Upper lobe of left lung (tissue), 6 donors: ENCODE measurements at regions not wholly inside any gene's neighbourhood (a gene's known extent, or its start where the extent isn't known, plus 50 kb on each side); places are given as distances from the start of the nearest gene placed in this dataset.
A peak's percentile ranks its signal among the peaks of the same experiment; 100 is the strongest.

ENCODE experiments used
- ATAC-seq, 2 donors: fragments of 200-7000 bp; cut with Tn5 transposase; one replicate each; pipeline ENCODE4 v1.9.1; 2022; ENCODE audit warnings: mild to moderate bottlenecking in 2 of 2, moderate library complexity in 2 of 2; ENCODE audit not compliant: low FRiP score in 2 of 2
- DNase-seq, 2 donors: peaks; one replicate each; pipeline ENCODE4 v3.0.0-alpha.2; 2019 to 2020
- H3K27ac ChIP-seq, 4 donors: fragments of 200-600 bp; sonication (generic); one replicate each; pipeline ENCODE4 v1.5.1; 2016 to 2019
- H3K27me3 ChIP-seq, 4 donors: fragments of 200-600 bp; sonication (generic); one replicate each; pipeline ENCODE4 v1.5.1; 2017 to 2019
- H3K36me3 ChIP-seq, 4 donors: fragments of 200-600 bp; sonication (generic); one replicate each; pipeline ENCODE4 v1.5.1; 2016 to 2019
- H3K4me1 ChIP-seq, 4 donors: fragments of 200-600 bp; sonication (generic); one replicate each; pipeline ENCODE4 v1.5.1; 2018 to 2019
- H3K4me3 ChIP-seq, 4 donors: fragments of 200-600 bp; sonication (generic); one replicate each; pipeline ENCODE4 v1.5.1; 2017 to 2019; ENCODE audit warnings: mild to moderate bottlenecking in 2 of 4, moderate library complexity in 1 of 4
- H3K9me3 ChIP-seq, 4 donors: fragments of 200-600 bp; sonication (generic); one replicate each; pipeline ENCODE4 v1.5.1; 2018 to 2019
- CTCF ChIP-seq, 6 experiments: fragments of 450-650 bp in 4 of 6; fragments of 200-600 bp in 2 of 6; sonication (generic) in 2 of 6; IDR thresholded peaks; one replicate each; pipeline ENCODE4 v1.5.1; 2016 to 2019; ENCODE audit warnings: antibody characterized with exemption in 6 of 6
- EP300 ChIP-seq, 4 donors: sonication (generic); formaldehyde crosslinking; IDR thresholded peaks; one replicate each; pipeline ENCODE4 v1.5.1; 2017; ENCODE audit warnings: antibody characterized with exemption in 4 of 4, control low read depth in 2 of 4
- POLR2A ChIP-seq, 4 donors: fragments of 450-650 bp; IDR thresholded peaks; one replicate each; pipeline ENCODE4 v1.5.1; 2016 to 2017; ENCODE audit warnings: antibody characterized with exemption in 4 of 4, mild to moderate bottlenecking in 2 of 4
- POLR2AphosphoS5 ChIP-seq, 2 donors: sonication (generic); formaldehyde crosslinking; IDR thresholded peaks; one replicate each; pipeline ENCODE4 v1.5.1; 2017; ENCODE audit warnings: antibody characterized with exemption in 2 of 2
- WGBS, 2 donors: methylation state at CpG; one replicate each; pipeline ENCODE4 v1.1.5; 2017 to 2018; 5-methylcytosine and 5-hydroxymethylcytosine counted together
- donor health status: DM: no; HTN: no; CAD: no; lungs with moderate emphysema.
- donor health status: DM: no; HTN: yes; CAD: no; lungs with severe emphysema.

GRCh38 chr2:196289000-196289399, 117.6 kb upstream of the STK17B start:
- DNase-seq (no peak), ATAC-seq (no peak)
- TF ChIP-seq CTCF (IDR thresholded peaks at IDR 0.05): no peak
- TF ChIP-seq POLR2AphosphoS5 (IDR thresholded peaks at IDR 0.05): no peak
- no peak for TF ChIP-seq POLR2A (IDR thresholded peaks at IDR 0.05)
- TF ChIP-seq EP300 (IDR thresholded peaks at IDR 0.05): no peak
- peaks cover 19 to 30% (median 23%) of the 10 kb centered on the region in 4 donors for H3K4me1 ChIP-seq
- peak overlapping the region in 1 of 4 donors; percentile 35 for H3K27ac ChIP-seq
- peaks cover 0 to 21% (median 0%) of the 10 kb centered on the region in 4 donors for H3K36me3 ChIP-seq
- no peaks in the 10 kb centered on the region for H3K9me3 ChIP-seq
- H3K4me3 ChIP-seq: no peak overlapping the region
- no peaks in the 10 kb centered on the region for H3K27me3 ChIP-seq
- WGBS, 2 donors: 38 to 40% methylated on average over 2 of the region's 2 CpGs

DNA sequence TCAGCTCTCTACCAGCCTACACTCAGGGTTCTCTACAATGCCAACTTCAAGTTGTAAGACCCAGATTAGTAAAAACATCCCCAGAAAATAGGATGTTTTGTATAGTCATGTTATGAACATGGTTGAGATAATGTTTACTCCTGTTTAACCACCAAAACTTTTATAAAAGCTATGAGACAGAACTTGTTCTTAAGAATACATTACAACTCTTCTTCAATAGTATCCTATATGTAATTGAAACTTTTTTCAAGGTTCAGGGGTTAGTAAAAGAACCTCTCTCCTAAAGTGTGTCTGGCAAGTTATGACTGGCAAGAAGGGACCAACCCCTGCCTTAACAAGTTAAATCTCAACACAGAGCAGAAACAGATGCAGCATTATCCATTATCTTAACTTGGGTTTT, 118.8 kb upstream of the STK17B start:
- Histone ChIP-seq H3K9me3 (no peaks in the 10 kb centered on the region), H3K36me3 (peaks cover 0 to 21% (median 0%) of the 10 kb centered on the region in 4 donors), H3K27ac (peak overlapping the region in 1 of 4 donors; percentile 11), H3K4me3 (no peak overlapping the region), H3K4me1 (peaks cover 11 to 21% (median 15%) of the 10 kb centered on the region in 4 donors), H3K27me3 (no peaks in the 10 kb centered on the region)
- ATAC-seq (no peak), DNase-seq (no peak)
- TF ChIP-seq POLR2A (IDR thresholded peaks at IDR 0.05) (no peak), POLR2AphosphoS5 (IDR thresholded peaks at IDR 0.05) (no peak), EP300 (IDR thresholded peaks at IDR 0.05) (no peak), CTCF (IDR thresholded peaks at IDR 0.05) (no peak)

GRCh38 chr2:196290569-196290968, 119.2 kb upstream of the STK17B start:
- Histone ChIP-seq H3K36me3 (peaks cover 0 to 21% (median 0%) of the 10 kb centered on the region in 4 donors), H3K27ac (peak overlapping the region in 1 of 4 donors; percentile 11), H3K9me3 (no peaks in the 10 kb centered on the region), H3K27me3 (no peaks in the 10 kb centered on the region), H3K4me3 (no peak overlapping the region), H3K4me1 (peaks cover 10 to 16% (median 11%) of the 10 kb centered on the region in 4 donors)
- no peak for DNase-seq
- ATAC-seq: no peak
- WGBS, 2 donors: 84 to 93% methylated on average over 1 of the region's 1 CpG
- TF ChIP-seq POLR2A (IDR thresholded peaks at IDR 0.05): no peak
- TF ChIP-seq POLR2AphosphoS5 (IDR thresholded peaks at IDR 0.05): no peak
- TF ChIP-seq CTCF (IDR thresholded peaks at IDR 0.05): no peak
- TF ChIP-seq EP300 (IDR thresholded peaks at IDR 0.05): no peak

DNA sequence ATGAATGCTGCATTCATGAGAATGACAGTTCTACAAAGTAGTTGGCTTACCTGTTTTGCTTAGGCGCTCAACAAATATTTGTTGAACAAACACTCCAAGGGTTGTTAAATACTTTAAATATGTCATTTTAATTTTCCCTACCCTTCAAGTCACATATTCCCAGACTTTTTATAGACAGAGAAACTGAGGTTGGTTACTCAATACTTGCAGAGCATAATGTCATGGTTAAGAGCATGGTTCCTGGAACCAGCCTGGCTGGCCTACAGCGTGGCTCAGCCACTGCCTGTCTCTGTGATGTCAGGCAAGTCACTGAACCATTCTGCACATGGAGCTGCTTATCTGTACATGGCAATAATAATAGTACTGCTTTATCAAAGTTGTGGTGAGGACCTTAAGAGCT, 120.0 kb upstream of the STK17B start:
- Histone ChIP-seq H3K4me1 (peaks cover 9 to 12% (median 11%) of the 10 kb centered on the region in 4 donors), H3K36me3 (peaks cover 0 to 21% (median 0%) of the 10 kb centered on the region in 4 donors), H3K27ac (peak overlapping the region in 1 of 4 donors; percentile 3), H3K4me3 (no peak overlapping the region), H3K27me3 (no peaks in the 10 kb centered on the region), H3K9me3 (no peaks in the 10 kb centered on the region)
- DNase-seq (no peak), ATAC-seq (peak in 1 of 2 donors; percentile 23)
- TF ChIP-seq POLR2A (IDR thresholded peaks at IDR 0.05): no peak
- TF ChIP-seq POLR2AphosphoS5 (IDR thresholded peaks at IDR 0.05): no peak
- TF ChIP-seq CTCF (IDR thresholded peaks at IDR 0.05): no peak
- no peak for TF ChIP-seq EP300 (IDR thresholded peaks at IDR 0.05)
- WGBS, 2 donors: 75 to 82% methylated on average over 2 of the region's 2 CpGs
